ENCODE measurements at regions not wholly inside any gene's neighbourhood (a gene's known extent, or its start where the extent isn't known, plus 50 kb on each side); places are given as distances from the start of the nearest gene placed in this dataset.
"Not testable (repeated sequence)": the region's sequence is repeated elsewhere in the genome, so short reads cannot be mapped to it uniquely, and the experiment has no call there.

DNA sequence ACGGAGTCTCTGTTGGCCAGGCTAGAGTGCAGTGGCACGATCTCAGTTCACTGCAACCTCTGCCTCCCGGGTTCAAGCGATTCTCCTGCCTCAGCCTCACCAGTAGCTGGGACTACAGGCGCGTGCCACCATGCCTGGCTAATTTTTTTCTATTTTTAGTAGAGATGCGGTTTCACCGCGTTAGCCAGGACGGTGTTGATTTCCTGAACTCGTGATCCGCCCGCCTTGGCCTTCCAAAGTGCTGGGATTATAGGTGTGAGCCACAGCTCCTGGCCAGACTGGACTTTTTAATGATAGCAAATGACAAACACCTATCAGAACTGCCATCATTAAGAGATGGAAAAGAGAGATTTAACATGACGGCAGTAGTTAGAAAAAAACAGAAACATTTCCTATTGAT lies 707.9 kb downstream of the NTRK3 start:
- H3K9me3 ChIP-seq (ENCODE audit: control insufficient read depth in 2 of 2, insufficient read depth in 1 of 2, low read depth in 1 of 2, low read length in 1 of 2); DNase-seq; H3K36me3 ChIP-seq (ENCODE audit: control insufficient read depth in 3 of 3, insufficient read depth in 2 of 3, low read depth in 1 of 3, low read length in 3 of 3); H3K4me1 ChIP-seq (ENCODE audit: control insufficient read depth in 3 of 3, insufficient read depth in 2 of 3, low read depth in 1 of 3, low read length in 2 of 3); H3K4me3 ChIP-seq (ENCODE audit: low read depth in 1 of 3, low read length in 3 of 3); H3K27ac ChIP-seq (ENCODE audit: low read depth in 1 of 3, low read length in 2 of 3); FAIRE-seq; H3K27me3 ChIP-seq (ENCODE audit: control insufficient read depth in 3 of 3, insufficient read depth in 3 of 3, low read length in 3 of 3): not testable (repeated sequence)
- 84 to 92% (median 89%) methylated on average over 13 to 14 of the region's 14 CpGs for WGBS, 3 donors

DNA sequence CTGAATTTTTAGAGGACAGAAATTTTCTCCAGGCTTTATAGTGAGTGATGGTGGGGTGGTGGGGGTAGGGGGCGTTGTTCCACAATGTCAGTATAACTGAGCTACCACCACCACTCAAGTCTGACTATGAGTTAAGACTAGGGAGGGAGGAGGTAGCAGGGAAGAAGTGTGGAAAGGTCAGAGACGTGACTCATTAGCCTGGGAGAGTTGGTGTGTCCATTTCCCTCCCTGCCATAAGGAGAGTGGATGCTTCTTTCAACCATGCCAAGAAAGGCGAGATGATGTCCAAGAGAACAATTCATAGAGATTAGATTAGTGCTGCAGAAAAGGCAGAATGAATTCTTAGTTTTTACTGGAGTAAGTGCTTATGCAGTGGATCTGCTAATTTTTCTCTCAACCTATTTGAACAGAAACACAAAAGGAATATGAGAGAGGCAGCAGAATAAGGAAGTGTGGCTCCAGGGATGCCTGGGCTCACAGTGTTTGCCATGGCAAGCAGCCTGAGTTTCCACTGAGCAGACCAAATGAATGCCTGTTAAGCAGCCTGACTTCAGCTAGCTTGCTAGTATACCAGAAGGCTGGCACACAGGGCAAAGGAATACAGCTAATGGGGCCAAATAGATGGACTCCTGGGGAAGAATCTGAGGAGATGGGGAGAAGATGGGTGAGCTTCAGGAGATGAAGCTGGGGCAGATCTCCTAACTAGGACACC lies 708.9 kb downstream of the NTRK3 start:
- FAIRE-seq (no peak), DNase-seq (no peak)
- Histone ChIP-seq H3K4me3 (ENCODE audit: low read depth in 1 of 3, low read length in 3 of 3) (no peak overlapping the region), H3K4me1 (ENCODE audit: control insufficient read depth in 3 of 3, insufficient read depth in 2 of 3, low read depth in 1 of 3, low read length in 2 of 3) (no peaks in the 10 kb centered on the region), H3K27ac (ENCODE audit: low read depth in 1 of 3, low read length in 2 of 3) (no peak overlapping the region), H3K36me3 (ENCODE audit: control insufficient read depth in 3 of 3, insufficient read depth in 2 of 3, low read depth in 1 of 3, low read length in 3 of 3) (no peaks in the 10 kb centered on the region), H3K9me3 (ENCODE audit: control insufficient read depth in 2 of 2, insufficient read depth in 1 of 2, low read depth in 1 of 2, low read length in 1 of 2) (peaks cover 0 to 2% of the 10 kb centered on the region in 2 donors), H3K27me3 (ENCODE audit: control insufficient read depth in 3 of 3, insufficient read depth in 3 of 3, low read length in 3 of 3) (no peaks in the 10 kb centered on the region)
- 57 to 61% (median 60%) methylated on average over 3 of the region's 3 CpGs for WGBS, 3 donors

DNA sequence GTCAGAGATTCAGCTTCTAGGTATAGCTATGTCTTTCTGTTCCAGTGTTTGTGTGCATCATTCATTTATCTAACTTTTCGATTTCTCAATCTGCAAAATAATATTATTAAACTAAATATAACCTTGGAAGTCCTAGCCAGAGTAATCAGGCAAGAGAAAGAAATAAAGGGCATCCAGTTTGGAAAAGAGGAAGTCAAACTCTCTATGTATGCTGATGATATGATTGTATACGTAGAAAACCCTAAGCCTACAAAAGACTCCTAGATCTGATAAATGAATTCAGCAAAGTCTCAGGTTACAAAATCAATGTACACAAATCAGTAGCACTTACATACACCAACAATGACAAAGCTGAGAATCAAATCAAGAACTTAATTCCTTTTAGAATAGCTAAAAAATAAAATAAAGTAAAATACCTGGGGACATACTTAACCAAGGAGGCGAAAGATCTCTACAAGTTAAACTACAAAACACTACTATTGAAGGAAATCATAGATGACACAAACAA lies 718.2 kb downstream of the NTRK3 start:
- Histone ChIP-seq H3K4me3 (ENCODE audit: low read depth in 1 of 3, low read length in 3 of 3) (no peak overlapping the region), H3K36me3 (ENCODE audit: control insufficient read depth in 3 of 3, insufficient read depth in 2 of 3, low read depth in 1 of 3, low read length in 3 of 3) (no peaks in the 10 kb centered on the region), H3K27me3 (ENCODE audit: control insufficient read depth in 3 of 3, insufficient read depth in 3 of 3, low read length in 3 of 3) (no peaks in the 10 kb centered on the region), H3K4me1 (ENCODE audit: control insufficient read depth in 3 of 3, insufficient read depth in 2 of 3, low read depth in 1 of 3, low read length in 2 of 3) (no peaks in the 10 kb centered on the region), H3K27ac (ENCODE audit: low read depth in 1 of 3, low read length in 2 of 3) (no peak overlapping the region), H3K9me3 (ENCODE audit: control insufficient read depth in 2 of 2, insufficient read depth in 1 of 2, low read depth in 1 of 2, low read length in 1 of 2) (no peaks in the 10 kb centered on the region)
- no peak for FAIRE-seq
- no peak for DNase-seq
- 33 to 46% (median 39%) methylated on average over 3 of the region's 3 CpGs for WGBS, 3 donors

DNA sequence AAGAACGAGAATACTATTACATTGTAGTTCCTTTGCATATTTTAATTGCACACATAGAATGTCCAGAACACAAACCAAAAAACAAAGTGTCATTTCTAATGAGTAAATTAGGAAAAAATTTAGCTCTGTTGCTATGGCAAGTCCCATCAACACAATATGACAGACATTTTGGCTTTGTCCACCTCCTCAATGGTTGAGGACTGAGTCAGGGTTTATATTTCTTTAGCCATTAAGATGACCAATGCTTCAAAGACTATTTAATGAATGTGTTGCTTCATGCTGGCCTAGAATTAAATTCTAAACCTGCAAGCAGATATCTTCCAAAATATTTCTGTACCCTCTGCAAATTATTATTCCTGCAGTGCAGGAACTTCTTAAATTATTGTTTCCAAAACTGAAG lies 719.2 kb downstream of the NTRK3 start:
- no peak for FAIRE-seq
- no peak for DNase-seq
- Histone ChIP-seq H3K27me3 (ENCODE audit: control insufficient read depth in 3 of 3, insufficient read depth in 3 of 3, low read length in 3 of 3) (no peaks in the 10 kb centered on the region), H3K27ac (ENCODE audit: low read depth in 1 of 3, low read length in 2 of 3) (no peak overlapping the region), H3K4me1 (ENCODE audit: control insufficient read depth in 3 of 3, insufficient read depth in 2 of 3, low read depth in 1 of 3, low read length in 2 of 3) (no peaks in the 10 kb centered on the region), H3K9me3 (ENCODE audit: control insufficient read depth in 2 of 2, insufficient read depth in 1 of 2, low read depth in 1 of 2, low read length in 1 of 2) (no peaks in the 10 kb centered on the region), H3K36me3 (ENCODE audit: control insufficient read depth in 3 of 3, insufficient read depth in 2 of 3, low read depth in 1 of 3, low read length in 3 of 3) (no peaks in the 10 kb centered on the region), H3K4me3 (ENCODE audit: low read depth in 1 of 3, low read length in 3 of 3) (no peak overlapping the region)
- WGBS, 3 donors = 79 to 82% (median 80%) methylated on average over 1 of the region's 1 CpG

DNA sequence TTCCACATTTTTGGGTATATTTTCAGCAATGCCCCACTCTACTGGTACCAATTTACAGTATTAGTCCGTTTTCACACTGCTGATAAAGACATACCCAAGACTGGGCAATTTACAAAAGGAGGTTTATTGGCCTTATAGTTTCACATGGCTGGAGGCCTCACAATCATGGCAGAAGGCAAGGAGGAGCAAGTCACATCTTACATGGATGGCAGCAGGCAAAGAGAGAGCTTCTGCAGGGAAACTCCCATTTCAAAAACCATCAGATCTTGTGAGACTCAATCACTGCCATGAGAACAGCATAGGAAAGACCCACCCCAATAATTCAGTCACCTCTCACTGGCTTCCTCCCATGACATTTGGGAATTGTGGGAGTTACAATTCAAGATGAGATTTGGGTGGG lies 722.9 kb downstream of the NTRK3 start:
- not testable (repeated sequence) for H3K27me3 ChIP-seq (ENCODE audit: control insufficient read depth in 3 of 3, insufficient read depth in 3 of 3, low read length in 3 of 3); H3K27ac ChIP-seq (ENCODE audit: low read depth in 1 of 3, low read length in 2 of 3); DNase-seq; H3K9me3 ChIP-seq (ENCODE audit: control insufficient read depth in 2 of 2, insufficient read depth in 1 of 2, low read depth in 1 of 2, low read length in 1 of 2); H3K4me1 ChIP-seq (ENCODE audit: control insufficient read depth in 3 of 3, insufficient read depth in 2 of 3, low read depth in 1 of 3, low read length in 2 of 3); H3K36me3 ChIP-seq (ENCODE audit: control insufficient read depth in 3 of 3, insufficient read depth in 2 of 3, low read depth in 1 of 3, low read length in 3 of 3); FAIRE-seq; H3K4me3 ChIP-seq (ENCODE audit: low read depth in 1 of 3, low read length in 3 of 3)
- 39 to 57% (median 50%) methylated on average over 1 of the region's 1 CpG for WGBS, 3 donors

DNA sequence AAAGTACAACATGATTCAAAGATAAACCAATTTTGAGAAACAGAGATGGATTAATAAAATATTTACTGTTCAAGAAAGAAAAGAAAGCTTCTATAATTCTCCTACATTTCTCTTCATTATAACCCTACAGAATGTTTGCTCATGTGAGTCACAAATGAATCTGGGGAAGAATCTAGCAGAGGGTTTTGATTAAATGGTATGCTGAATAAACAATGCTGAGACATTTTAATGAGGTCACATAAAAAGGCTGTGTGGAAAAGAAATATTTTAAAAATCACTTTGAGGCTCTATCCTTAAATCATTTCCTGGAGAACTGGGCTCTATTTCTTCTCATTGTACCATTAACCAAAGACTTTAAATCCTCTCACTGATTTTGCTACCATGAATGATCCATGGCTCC lies 727.7 kb downstream of the NTRK3 start:
- no peaks in the 10 kb centered on the region for H3K4me1 ChIP-seq (ENCODE audit: control insufficient read depth in 3 of 3, insufficient read depth in 2 of 3, low read depth in 1 of 3, low read length in 2 of 3)
- no peak overlapping the region for H3K4me3 ChIP-seq (ENCODE audit: low read depth in 1 of 3, low read length in 3 of 3)
- H3K27ac ChIP-seq (ENCODE audit: low read depth in 1 of 3, low read length in 2 of 3) = no peak overlapping the region
- no peaks in the 10 kb centered on the region for H3K36me3 ChIP-seq (ENCODE audit: control insufficient read depth in 3 of 3, insufficient read depth in 2 of 3, low read depth in 1 of 3, low read length in 3 of 3)
- no peaks in the 10 kb centered on the region for H3K27me3 ChIP-seq (ENCODE audit: control insufficient read depth in 3 of 3, insufficient read depth in 3 of 3, low read length in 3 of 3)
- DNase-seq (no peak), FAIRE-seq (no peak)
- peaks cover 0 to under 1% of the 10 kb centered on the region in 2 donors for H3K9me3 ChIP-seq (ENCODE audit: control insufficient read depth in 2 of 2, insufficient read depth in 1 of 2, low read depth in 1 of 2, low read length in 1 of 2)

DNA sequence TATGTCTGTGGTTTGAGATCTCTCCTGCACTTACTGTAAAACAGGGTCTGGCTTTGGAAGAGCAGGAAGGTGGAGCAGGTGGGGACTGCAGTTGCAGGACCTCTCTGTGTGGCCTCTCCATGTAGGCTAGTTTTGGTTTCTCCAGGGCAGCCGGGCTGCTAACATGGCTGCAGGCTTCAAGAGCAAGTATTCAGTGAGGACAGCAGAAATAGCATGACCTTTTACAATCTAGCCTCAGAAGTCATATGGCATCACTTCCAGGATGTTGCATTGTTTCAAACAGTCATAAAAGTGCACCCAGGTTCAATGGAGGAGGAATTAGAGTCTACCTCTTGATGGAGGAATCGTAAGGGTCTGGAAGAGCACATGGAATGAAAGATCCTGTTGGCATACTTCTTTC lies 728.7 kb downstream of the NTRK3 start:
- H3K27me3 ChIP-seq (ENCODE audit: control insufficient read depth in 3 of 3, insufficient read depth in 3 of 3, low read length in 3 of 3) = no peaks in the 10 kb centered on the region
- WGBS, 3 donors = 77 to 92% (median 78%) methylated on average over 2 of the region's 2 CpGs
- H3K27ac ChIP-seq (ENCODE audit: low read depth in 1 of 3, low read length in 2 of 3) = no peak overlapping the region
- H3K9me3 ChIP-seq (ENCODE audit: control insufficient read depth in 2 of 2, insufficient read depth in 1 of 2, low read depth in 1 of 2, low read length in 1 of 2) = peaks cover 0 to 4% of the 10 kb centered on the region in 2 donors
- DNase-seq (no peak), FAIRE-seq (no peak)
- no peak overlapping the region for H3K4me3 ChIP-seq (ENCODE audit: low read depth in 1 of 3, low read length in 3 of 3)
- no peaks in the 10 kb centered on the region for H3K36me3 ChIP-seq (ENCODE audit: control insufficient read depth in 3 of 3, insufficient read depth in 2 of 3, low read depth in 1 of 3, low read length in 3 of 3)
- no peaks in the 10 kb centered on the region for H3K4me1 ChIP-seq (ENCODE audit: control insufficient read depth in 3 of 3, insufficient read depth in 2 of 3, low read depth in 1 of 3, low read length in 2 of 3)

DNA sequence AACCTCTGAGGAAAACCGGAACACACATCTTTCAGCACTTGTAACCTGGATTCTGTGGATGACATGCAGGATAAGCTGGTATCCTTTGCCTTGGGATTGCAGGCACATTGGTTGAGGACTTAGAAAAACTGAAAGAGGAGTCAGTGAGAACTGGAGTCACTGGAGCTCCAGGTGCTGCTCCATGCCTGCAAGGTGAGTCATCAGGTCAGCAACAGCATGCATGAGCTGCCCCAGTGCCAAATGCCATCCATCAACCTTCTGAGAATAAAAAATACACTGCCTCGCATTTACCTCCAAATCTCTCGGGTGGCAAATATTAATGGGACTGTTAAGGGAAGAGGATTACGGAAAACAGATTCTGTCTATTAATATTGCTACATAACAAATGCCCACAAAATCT lies 729.1 kb downstream of the NTRK3 start:
- Histone ChIP-seq H3K4me1 (ENCODE audit: control insufficient read depth in 3 of 3, insufficient read depth in 2 of 3, low read depth in 1 of 3, low read length in 2 of 3) (no peaks in the 10 kb centered on the region), H3K4me3 (ENCODE audit: low read depth in 1 of 3, low read length in 3 of 3) (no peak overlapping the region), H3K27ac (ENCODE audit: low read depth in 1 of 3, low read length in 2 of 3) (no peak overlapping the region), H3K9me3 (ENCODE audit: control insufficient read depth in 2 of 2, insufficient read depth in 1 of 2, low read depth in 1 of 2, low read length in 1 of 2) (peaks cover 0 to 4% of the 10 kb centered on the region in 2 donors), H3K27me3 (ENCODE audit: control insufficient read depth in 3 of 3, insufficient read depth in 3 of 3, low read length in 3 of 3) (no peaks in the 10 kb centered on the region), H3K36me3 (ENCODE audit: control insufficient read depth in 3 of 3, insufficient read depth in 2 of 3, low read depth in 1 of 3, low read length in 3 of 3) (no peaks in the 10 kb centered on the region)
- DNase-seq (no peak), FAIRE-seq (no peak)
- WGBS, 3 donors = 68 to 90% (median 81%) methylated on average over 4 of the region's 4 CpGs

DNA sequence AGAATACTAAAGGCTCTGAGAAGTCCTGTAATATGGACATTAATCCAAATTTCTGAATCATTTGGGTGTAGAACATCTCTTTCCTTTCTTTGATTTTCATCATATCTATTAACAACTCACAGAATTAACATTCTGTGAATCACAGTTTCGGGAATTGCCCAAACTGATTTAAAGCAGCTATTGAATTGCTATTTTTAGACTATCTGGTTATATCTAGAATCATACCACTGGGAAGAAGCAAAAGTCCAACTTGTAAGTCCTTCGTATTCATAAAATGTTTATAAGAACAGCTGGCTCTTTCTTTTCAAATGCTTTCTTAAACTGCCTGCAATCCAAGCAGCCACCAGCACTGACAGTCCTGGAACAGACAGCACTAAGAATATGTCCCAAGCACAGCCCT lies 733.0 kb downstream of the NTRK3 start:
- Histone ChIP-seq H3K4me3 (ENCODE audit: low read depth in 1 of 3, low read length in 3 of 3) (no peak overlapping the region), H3K36me3 (ENCODE audit: control insufficient read depth in 3 of 3, insufficient read depth in 2 of 3, low read depth in 1 of 3, low read length in 3 of 3) (no peaks in the 10 kb centered on the region), H3K4me1 (ENCODE audit: control insufficient read depth in 3 of 3, insufficient read depth in 2 of 3, low read depth in 1 of 3, low read length in 2 of 3) (no peaks in the 10 kb centered on the region), H3K9me3 (ENCODE audit: control insufficient read depth in 2 of 2, insufficient read depth in 1 of 2, low read depth in 1 of 2, low read length in 1 of 2) (peaks cover 0 to 4% of the 10 kb centered on the region in 2 donors), H3K27me3 (ENCODE audit: control insufficient read depth in 3 of 3, insufficient read depth in 3 of 3, low read length in 3 of 3) (no peaks in the 10 kb centered on the region), H3K27ac (ENCODE audit: low read depth in 1 of 3, low read length in 2 of 3) (no peak overlapping the region)
- FAIRE-seq (no peak), DNase-seq (no peak)
- WGBS, 3 donors = 72 to 77% (median 76%) methylated on average over 2 of the region's 2 CpGs
